Fibroblast of skin of scalp (primary cell): ENCODE measurements at regions not wholly inside any gene's neighbourhood (a gene's known extent, or its start where the extent isn't known, plus 50 kb on each side); places are given as distances from the start of the nearest gene placed in this dataset.
"Not testable (repeated sequence)": the region's sequence is repeated elsewhere in the genome, so short reads cannot be mapped to it uniquely, and the experiment has no call there.

ENCODE experiments used
- DNase-seq: peaks from one replicate; pipeline ENCODE4 v3.0.0-alpha.2; 2013

DNA sequence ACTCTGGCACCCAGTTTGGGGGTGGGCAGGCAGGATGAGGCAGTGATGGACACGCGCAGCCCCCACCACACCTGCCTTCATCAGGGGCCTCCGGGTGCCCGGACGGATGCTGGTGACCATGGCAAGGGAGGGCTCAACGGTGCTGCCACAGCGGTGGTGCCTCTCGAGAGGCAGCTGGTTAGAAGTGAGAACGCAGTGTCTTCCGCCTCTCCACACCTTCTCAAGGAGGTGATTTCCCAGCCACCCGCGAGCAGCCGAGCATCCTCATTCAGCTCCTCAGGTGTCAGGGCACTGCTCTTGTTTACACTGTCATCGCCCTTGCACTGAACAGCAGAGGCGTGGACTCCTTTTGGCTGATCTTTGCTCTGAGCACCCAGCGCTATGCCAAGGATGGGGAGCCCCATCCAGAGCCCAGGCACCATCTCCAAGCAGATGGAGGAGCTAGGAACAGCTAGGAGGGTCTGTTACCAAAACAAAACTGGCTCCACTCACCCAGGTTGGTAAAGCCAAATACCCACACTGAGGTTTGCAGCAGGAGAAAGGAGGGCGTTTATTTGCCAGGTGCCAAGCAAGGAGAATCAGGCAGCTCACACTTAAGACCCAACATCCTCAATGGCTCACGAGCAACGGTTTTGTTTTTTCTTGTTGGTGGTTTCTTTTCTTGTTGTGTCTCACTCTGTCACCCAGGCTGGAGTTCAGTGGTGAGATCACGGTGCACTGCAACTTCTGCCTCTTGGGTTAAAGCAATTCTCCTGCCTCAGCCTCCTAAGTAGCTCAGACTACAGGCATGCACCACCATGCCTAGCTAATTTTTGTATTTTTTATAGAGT lies 174.3 kb upstream of the TNRC6C start:
- DNase-seq: no peak

DNA sequence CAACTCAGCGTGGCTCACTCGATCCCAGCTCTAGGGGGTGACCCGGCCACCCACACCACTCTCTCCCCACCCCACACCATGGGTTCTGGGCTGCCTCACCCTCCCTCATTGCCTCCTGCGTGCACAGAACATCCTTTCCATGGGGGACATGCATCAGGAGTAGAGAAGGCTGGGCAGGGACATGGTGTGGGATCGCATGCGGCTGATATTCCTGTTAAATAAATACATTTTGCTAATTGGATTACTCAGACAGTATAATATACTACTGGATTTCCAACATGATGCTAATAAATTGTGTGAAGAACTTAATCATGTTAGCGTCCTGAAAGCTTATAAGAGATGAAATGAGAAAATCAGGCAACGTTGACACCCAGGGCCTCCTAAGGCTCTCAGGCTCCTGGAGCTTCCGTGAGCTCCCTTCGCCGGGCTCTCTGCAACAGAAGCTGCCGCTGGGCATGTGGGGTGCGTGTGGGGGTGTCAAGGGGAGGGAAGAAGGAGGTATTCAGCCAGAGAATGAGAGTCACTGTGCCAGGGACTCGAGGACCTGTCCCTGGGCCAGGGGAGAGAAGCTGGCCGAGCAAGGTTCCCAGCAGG lies 173.1 kb upstream of the TNRC6C start:
- DNase-seq: no peak

DNA sequence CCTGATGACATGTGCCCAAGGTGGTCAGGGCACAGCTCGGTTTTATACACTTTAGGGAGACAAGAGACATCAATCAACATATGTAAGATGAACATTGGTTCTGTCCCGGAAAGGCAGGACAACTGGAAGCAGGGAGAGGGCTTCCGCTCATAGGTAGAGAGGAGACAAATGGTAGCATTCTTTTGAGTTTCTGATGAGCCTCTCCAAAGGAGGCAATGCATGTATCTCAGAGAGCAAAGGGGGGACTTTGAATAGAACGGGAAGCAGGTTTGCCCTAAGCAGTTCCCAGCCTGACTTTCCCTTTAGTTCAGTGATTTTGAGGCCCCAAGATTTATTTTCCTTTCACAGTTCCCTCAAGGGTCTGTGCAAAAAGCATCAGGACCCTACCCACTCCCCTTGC lies 172.4 kb upstream of the TNRC6C start:
- DNase-seq: no peak

DNA sequence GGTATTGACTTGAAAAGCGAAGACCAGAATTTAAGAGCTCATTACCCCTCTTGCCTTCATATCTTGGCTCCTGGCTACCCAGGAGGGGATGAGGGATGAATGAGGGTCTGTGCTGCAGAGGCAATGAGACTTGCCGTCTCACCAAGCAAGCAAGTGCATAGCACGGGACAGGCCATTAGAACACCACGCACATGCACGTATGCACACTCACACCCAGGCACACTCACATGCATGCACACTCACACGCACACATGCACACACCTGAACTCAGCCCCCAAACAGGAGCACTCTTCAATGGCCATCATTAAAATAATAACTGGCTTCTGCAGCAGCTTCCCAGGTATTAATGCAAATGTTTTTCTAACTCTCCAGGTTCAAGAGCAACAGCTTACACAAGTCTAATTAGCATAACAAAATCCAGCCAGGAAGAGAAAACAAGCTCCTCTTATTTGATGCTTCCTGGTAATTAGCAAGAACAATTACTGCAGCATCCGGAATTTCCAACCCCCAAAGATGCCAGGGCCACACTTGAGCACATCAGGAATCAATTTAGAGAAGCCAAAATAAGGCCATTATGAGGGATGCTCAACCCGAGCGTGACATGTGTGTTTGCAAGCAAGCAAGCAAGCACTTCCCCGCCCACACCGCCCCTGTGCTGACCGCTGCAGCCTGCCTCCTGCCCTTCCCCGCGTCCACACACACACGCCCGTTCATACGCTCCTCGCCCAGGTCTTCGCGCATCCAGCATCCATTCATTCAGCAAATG lies 171.6 kb upstream of the TNRC6C start:
- no peak for DNase-seq

DNA sequence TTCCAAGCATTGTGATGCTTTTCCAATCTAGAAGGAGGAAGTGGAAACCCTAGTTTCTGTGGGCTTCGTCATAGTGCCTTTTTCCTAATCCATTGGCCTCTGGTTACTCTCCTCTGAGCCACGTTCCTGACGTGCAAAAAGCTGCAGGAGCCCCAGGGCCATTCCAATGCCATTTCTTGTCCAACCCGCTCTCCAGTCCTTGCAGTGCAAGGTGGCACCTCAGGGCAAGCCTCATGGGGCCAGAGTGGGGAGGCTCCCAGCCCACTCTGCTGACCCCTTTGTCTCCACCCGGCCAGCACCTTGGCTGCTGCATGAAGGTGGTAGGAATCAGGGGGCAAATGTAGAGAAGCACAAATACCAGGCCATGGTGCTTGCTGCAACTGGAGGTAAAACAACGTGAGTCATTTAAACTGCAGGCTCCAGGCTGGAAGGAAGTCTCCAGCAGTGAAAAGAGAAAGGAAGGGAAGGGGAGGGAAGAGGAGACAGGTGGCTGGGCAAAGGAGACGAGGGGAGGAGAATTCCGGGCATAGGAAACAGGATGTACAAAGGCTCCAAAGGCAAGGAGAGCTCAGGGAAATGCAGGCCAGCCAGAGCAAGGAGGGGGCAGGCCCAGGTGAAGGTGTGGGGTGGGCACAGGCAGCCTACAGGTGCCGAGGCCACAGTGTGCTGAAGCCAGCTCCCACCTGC lies 168.2 kb upstream of the TNRC6C start:
- no peak for DNase-seq

DNA sequence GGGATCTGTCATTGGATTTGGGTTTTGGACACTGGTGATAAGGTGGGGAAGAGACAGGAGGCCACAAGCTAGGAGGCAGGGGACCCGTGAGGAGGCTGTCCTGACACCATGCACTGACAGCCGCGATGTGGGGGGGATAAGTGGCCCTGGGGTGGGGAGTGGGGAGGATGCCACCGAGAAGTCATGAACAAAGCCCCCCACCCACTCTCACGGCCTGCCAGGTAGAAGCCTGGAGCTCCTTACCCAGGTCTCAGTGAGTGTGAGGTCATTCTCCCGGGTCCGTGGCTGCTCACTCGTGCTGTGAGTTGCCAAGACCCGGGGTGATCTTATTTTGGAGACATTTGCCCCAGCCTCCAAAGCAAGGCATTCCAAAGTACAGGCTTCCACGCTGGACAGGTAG lies 165.9 kb upstream of the TNRC6C start:
- DNase-seq: no peak

DNA sequence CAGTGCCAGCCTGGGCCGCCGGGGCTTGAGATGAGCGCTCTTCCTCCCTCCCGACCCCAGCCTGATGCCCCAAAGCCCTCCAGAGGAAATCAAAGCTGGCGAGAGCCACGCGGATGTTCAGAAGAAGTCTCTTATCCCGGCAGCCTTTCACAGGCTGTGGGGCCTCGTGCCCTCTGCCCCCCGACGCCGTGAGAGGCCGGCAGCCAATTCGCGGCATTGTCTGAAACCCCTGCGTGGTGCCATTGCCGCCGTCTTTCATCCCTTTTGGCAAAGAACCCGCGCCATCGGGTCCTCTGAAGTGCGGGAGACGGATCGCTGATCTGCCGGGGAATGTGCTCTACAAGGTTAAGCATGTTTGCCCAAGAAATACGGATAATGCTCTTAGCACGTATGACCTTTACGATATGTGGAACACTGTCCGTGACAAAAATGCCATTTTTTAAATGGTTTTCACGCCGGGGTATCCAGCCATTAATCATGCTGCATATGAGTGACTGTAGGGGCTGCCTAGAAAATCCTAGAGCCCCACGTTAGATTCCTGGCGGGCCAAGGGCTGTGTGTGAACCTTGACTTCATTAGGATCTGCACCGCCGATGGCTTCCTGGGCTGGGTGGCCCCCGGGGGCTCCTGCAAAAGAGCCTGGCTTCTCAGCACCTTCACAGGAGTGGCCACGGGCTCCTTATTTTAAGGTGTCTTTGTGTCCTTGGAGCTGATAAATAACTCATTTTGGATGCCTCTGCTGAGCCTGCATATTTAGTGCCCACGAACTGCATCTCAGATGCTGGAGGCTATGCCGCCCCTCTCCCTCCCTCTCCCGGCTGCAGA lies 165.1 kb upstream of the TNRC6C start:
- DNase-seq: no peak

DNA sequence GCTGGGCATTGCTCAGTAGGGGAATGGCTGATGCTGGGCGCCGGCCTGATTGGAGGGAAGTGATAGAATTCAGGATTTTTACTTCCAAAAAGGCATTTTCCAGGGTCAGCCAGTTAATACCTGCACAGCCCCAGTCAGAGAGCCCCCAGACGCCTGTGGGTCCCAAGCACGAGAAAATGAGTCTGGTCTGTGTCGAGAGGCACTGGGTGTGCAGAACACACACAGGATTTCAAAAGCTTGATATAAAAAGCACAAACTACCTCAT lies 164.6 kb upstream of the TNRC6C start:
- no peak for DNase-seq

DNA sequence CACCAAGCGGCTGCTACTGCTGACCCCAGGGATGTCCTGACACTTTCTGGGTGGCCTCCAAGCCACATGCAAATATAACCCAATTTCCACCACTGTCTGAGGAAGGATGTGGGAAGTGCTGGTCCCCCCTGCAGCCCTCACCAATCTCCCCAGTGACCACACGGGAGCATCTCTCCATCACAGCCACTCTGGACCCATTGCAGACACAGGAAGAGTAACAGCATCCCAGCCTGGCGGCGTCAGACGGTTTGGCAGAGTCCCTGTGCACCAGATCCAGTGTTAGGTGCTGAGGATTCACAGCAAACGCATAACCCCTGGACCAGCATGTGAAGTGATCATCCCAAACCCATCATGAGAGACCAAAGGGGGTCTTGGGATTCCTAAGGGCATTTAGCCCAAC lies 163.7 kb upstream of the TNRC6C start:
- DNase-seq: no peak

DNA sequence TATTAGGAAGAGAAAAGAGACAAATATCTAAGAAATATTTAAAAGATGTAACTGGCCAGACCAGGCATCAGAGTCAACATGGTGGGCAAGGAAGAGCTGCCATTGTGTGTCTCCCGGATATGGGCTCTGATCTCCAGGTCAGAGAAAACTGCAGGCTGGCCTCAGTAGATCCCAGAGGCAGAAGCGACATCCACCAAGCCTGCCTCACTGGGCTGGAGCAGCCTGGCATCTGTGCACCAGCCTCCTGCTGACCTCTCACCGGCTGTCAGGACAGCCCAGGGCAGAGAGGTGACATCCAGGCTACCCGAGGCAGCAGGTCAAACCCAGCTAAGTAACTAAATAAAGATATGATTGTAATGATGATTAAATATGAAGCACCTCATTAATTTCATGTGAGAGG lies 162.8 kb upstream of the TNRC6C start:
- no peak for DNase-seq

DNA sequence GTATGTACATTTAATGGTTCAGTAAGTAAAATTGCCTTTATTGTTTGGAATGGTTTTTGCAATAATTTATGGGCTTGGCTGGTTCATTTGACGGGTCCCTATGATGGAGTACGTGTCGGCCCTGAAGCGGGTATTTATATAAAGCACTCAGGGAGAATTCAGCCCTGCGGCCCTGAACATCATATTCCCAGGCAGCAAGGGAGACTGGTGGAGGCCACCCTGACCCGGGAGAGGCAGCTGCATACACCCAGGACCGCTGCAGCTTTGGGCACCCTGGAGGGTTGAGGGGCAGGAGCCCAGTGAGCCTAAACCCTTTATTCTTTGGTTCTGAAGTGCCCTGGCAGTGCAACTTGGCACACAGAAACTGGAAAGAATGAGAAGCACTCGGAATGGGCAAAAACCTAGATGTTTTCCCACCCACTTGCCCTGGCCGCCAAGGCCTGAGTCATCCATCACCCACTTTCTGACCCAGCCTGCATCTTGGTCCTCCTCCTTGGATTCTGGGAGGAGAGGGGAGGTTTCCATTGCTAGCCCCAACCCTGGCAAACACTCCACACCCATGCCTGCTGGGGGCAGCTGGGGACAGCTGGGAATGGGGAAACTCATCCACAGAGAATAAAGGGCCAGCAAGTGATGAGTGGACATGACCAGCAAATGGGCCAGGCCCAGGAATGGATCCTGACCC lies 162.2 kb upstream of the TNRC6C start:
- DNase-seq: no peak

DNA sequence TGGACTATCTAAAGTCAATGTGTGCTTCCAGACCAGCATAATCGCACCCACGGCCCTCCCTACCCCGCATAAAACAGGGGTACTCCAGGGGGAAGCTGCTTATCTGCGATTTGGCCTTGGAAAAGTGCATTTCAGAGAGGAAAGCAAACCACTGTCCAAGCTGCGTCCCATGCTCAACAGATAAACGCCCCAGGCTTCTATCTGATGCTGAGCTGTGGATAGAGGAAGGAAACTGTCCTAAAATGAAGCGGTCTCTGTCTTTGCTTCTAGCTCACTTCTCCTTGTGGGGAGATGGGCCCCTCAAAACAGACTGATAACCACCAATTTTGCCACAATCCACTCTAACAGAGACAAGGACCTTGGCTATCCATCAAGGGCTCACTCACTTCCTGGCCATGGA lies 160.5 kb upstream of the TNRC6C start:
- DNase-seq: no peak

DNA sequence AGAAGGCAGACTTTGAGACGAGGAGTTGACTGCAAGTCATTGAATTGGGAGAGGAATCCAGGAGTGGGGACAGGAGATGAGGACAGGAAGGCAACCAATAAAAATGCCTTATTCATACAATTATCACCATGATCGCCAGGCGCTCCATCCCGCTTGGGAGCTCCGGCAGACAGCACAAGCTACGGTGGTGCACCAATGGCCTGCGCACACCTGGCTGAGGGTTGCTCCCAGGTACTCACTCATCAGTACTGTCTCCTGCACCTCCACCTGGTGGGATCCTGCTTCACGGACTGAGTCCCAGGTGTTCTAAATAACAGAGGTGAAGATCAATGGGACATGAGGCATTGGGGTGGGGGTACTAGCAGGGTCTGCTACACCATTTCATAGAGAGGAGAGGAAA lies 160.0 kb upstream of the TNRC6C start:
- no peak for DNase-seq

DNA sequence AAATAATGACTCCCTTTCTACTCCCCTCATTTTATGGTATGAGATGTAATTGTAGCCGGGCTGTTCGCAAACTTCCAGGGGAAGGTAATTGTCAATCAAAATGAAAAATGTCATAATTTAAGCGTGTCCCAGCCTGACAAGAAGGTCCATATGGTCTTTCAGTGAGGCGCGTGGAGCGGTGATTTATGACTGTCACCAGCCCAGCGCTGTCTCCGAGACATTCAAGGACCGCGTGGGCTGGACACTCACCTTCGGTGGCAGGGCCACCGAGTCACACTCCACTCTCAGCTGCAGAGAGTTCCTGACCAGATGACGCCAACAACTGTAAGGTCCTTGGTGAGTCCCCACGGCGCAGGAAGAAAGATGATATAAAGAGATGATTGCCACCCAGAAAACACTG lies 157.7 kb upstream of the TNRC6C start:
- DNase-seq: no peak

DNA sequence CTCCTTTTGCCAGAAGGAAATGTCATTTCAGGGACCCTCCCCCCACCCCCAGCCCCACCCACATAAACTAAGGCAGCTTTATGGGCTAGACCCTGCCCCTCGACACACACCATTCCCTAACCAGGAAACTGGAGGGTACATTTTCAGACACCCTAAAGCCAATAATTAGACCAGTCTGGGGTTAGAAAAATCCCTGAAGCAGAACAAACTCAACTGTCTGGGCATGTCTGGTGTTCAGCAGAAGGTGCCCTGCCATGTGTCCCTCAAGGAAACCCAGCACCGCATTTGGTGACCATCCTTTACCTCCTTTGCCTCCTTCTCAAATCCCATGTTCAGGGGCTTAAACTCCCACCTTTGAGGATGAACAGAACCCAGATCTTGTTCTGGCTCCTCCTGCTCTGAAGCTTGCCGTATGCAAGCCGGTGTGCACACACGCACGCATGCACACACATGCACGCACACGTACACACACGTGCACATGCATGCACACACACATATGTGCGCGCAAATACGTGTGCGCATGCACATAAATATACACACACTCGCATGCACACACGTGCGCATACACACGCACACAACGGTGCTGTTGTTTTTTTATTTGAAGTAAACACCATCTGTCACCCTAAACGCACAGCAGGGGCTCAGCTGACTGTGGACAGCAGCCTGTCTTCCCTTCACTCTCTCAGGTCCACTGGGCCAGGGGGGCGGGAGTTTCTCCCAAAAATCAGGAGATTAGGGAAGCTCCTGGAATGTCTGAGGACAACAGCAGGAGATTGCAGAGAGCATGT lies 156.8 kb upstream of the TNRC6C start:
- DNase-seq: no peak

DNA sequence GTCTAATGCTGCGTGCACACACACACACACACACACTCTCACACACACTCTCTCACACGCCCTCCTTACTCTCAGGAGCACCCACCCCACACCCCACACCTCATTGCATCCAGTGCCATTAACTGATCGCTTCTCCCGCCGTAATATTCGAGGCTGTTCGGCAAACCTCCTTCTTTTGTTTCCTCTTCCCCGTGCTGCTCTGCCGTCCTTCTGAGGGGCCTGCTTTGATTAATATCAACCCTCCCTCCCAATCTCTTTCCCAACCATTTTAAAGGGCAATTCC lies 156.2 kb upstream of the TNRC6C start:
- DNase-seq: no peak

DNA sequence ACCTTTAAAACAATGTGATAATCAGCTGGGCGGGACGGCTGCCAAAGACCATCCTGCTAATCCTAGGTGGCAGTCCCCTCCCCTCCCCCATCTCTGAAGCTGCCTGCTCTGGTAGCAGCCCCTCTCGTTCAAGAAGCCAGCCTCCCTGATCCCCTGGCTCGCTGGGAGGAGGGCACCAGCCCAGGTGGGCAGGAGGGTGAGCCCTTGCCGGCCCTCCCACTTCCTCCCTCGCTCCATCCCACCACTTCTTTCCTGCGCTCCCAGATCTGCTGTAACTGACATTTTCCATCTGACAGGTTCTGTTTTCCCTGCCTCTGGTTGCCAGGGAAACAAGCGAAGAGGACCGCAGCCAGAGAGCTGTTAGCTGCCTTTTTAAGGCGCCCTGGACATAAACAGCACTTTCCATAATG lies 155.7 kb upstream of the TNRC6C start:
- no peak for DNase-seq

DNA sequence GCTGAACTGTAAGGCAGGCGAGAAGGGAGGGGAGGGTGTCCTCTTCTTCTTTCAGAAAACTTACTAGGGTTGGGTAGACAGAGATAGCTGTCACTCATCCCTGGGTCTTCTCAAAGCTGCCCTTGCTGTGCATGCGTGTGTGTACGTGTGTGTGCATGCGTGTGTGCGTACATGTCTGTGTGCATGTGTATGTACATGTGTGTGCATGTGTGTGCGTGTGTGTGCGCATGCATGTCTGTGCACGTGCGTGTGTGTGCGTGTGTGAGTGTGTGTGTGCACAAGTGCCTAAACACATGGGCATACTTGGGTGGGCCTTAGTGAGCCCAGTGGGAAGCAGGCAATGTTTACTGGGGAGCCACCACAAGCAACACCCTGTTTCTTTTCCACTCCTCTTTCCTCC lies 154.8 kb upstream of the TNRC6C start:
- DNase-seq: no peak

DNA sequence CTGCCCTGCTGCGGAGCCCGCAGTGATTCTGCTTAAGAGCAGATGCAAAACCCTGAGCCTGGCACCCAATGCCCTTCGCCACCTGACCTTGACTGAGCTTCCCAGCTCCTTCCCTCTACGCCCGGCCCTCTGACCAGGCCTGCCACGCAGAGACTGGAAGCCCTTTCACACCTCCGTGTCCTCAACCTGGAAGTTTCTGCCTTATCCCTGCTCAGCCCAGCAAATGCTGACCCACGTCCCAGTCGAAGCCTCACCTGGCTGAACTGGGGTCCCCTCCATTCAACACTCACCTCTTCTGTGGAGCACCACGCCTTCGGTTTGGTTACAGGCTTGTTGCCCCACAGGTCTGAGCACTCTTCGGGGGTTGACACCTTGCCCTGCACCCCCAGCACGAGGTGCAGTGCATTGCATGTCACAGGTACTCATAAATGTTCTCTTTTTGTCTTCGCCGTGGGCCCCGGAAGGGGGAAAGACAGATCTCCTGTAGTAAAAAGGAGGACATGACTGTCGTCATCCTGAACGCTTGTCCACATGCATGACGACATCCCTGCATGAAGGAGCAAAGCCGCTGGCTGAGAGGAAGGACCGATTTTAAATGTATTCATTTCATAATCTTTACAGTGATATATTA lies 153.6 kb upstream of the TNRC6C start:
- no peak for DNase-seq

DNA sequence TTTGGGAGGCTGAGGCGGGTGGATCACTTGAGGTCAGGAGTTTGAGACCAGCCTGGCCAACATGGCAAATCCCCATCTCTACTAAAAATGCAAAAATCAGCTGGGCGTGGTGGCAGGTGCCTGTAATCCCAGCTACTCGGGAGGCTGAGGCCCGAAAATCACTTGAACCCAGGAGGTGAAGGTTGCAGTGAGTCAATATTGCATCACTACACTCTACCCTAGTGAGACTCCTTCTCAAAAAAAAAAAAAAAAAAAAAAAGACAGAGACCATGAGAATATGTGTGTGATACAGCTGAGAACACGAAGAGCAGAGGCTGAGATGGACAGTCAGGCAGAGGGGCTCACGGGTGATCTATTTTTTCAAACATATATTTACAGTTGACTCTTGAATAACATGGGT lies 152.5 kb upstream of the TNRC6C start:
- not testable (repeated sequence) for DNase-seq
